ENCODE measurements at regions not wholly inside any gene's neighbourhood (a gene's known extent, or its start where the extent isn't known, plus 50 kb on each side); places are given as distances from the start of the nearest gene placed in this dataset.

DNA sequence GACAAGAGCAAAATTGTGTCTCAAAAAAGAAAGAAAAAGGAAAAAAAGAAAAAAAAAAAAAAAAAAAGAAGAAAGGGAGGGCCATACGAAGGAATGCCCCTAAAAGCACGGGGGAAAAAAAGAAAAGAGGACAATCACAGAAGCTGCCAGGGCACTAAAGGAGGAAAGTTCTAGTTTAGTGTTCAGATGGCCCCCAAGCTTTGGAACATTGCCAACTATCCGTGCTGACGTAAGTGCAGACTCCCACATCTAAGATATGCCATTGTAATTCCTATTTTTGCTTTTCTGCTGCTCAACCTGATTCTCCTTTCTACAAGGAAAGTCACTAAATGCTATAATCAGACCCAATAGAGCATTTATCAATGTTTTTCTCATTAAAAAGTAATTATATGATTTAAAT is 842.1 kb downstream of the KCNJ2 start:
- TF ChIP-seq CEBPB (IDR thresholded peaks at IDR 0.05) (no peak), USF1 (IDR thresholded peaks at IDR 0.05) (no peak), TAF1 (IDR thresholded peaks at IDR 0.05; ENCODE audit: low read depth) (no peak), REST (IDR thresholded peaks at IDR 0.05; ENCODE audit: low read depth) (no peak), CREB1 (IDR thresholded peaks at IDR 0.05; ENCODE audit: low read depth) (no peak), TEAD4 (IDR thresholded peaks at IDR 0.05) (no peak), EP300 (IDR thresholded peaks at IDR 0.05; ENCODE audit: borderline replicate concordance) (no peak), TCF12 (IDR thresholded peaks at IDR 0.05; ENCODE audit: low read depth) (no peak)
- TF ChIP-seq, protein P1, sequence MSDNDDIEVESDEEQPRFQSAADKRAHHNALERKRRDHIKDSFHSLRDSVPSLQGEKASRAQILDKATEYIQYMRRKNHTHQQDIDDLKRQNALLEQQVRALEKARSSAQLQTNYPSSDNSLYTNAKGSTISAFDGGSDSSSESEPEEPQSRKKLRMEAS (IDR thresholded peaks at IDR 0.05), result no peak
